Endothelial cell of umbilical vein (primary cell): ENCODE measurements at regions not wholly inside any gene's neighbourhood (a gene's known extent, or its start where the extent isn't known, plus 50 kb on each side); places are given as distances from the start of the nearest gene placed in this dataset.
"Not testable (repeated sequence)": the region's sequence is repeated elsewhere in the genome, so short reads cannot be mapped to it uniquely, and the experiment has no call there.

ENCODE experiments used
- BruUV-seq: library from RNA; stranded (reverse); fragments of 400-500 nt; replicated peaks from 2 replicates; lab custom pipeline; 2021; lab: Mats Ljungman, UMichigan
- CTCF ChIA-PET: fragments of 300-600, 350-600 bp; sonication (Branson Sonifier 250); formaldehyde crosslinking; loops from one replicate; lab custom pipeline; 2021; ENCODE audit warnings: antibody characterized with exemption, inconsistent platforms; lab: Charles Lee
- POLR2A ChIA-PET: fragments of 300-600, 350-600 bp; sonication (Branson Sonifier 250); formaldehyde crosslinking; loops from one replicate; lab custom pipeline; 2021; ENCODE audit warnings: antibody characterized with exemption, inconsistent platforms; lab: Charles Lee
- DNase-seq: peaks from one replicate; pipeline ENCODE4 v3.0.0-alpha.2; 2011; ENCODE audit warnings: low read depth, low spot score
- FAIRE-seq: peaks from 2 replicates; lab custom pipeline; 2011; peaks lifted over from hg19 to GRCh38; lab: Jason Lieb, UNC
- H2AFZ ChIP-seq: 2 replicates; pipeline ENCODE4 v1.6.0; 2012; ENCODE audit warnings: low read depth, low read length, control low read depth, inconsistent platforms
- H3K27ac ChIP-seq: 2 replicates; pipeline ENCODE4 v1.5.1; 2011; ENCODE audit warnings: low read depth, mild to moderate bottlenecking, control low read depth, low read length, moderate library complexity; ENCODE audit not compliant: insufficient read depth
- H3K27me3 ChIP-seq, 2 experiments: 2 replicates each; pipeline versions ENCODE4 v1.6.0 to v1.6.1; 2011; ENCODE audit warnings: low read length in 2 of 2, mixed read lengths in 1 of 2; ENCODE audit not compliant: control insufficient read depth in 2 of 2, insufficient read depth in 2 of 2
- H3K36me3 ChIP-seq, 2 experiments: 2 replicates in 1 of 2; 3 replicates in 1 of 2; pipeline ENCODE4 v1.5.1; 2011; ENCODE audit warnings: low read length in 2 of 2, mild to moderate bottlenecking in 1 of 2, moderate library complexity in 1 of 2; ENCODE audit not compliant: control insufficient read depth in 2 of 2, insufficient read depth in 2 of 2; ENCODE audit errors: extremely low read depth in 1 of 2
- H3K4me1 ChIP-seq: 3 replicates; pipeline ENCODE4 v1.5.1; 2011; ENCODE audit warnings: mild to moderate bottlenecking, low read length; ENCODE audit not compliant: control insufficient read depth, insufficient read depth; ENCODE audit errors: extremely low read depth
- H3K4me2 ChIP-seq: 2 replicates; pipeline ENCODE4 v1.6.1; 2011; ENCODE audit warnings: low read length, control low read depth, mixed read lengths; ENCODE audit not compliant: insufficient read depth
- H3K4me3 ChIP-seq, 3 experiments: fragments of 200-600 bp in 1 of 3; sonication (generic), shearing (Covaris generic) in 1 of 3; replicated peaks in 1 of 3; 2 replicates each; pipeline ENCODE4 v1.5.1; 2011 to 2016; ENCODE audit warnings: control low read depth in 3 of 3, low read length in 3 of 3, mild to moderate bottlenecking in 2 of 3, inconsistent platforms in 1 of 3, low read depth in 1 of 3, moderate library complexity in 1 of 3; ENCODE audit not compliant: insufficient read depth in 1 of 3
- H3K79me2 ChIP-seq: 2 replicates; pipeline ENCODE4 v1.6.0; 2012; ENCODE audit warnings: low read length, inconsistent platforms; ENCODE audit not compliant: control insufficient read depth, insufficient read depth
- H3K9ac ChIP-seq: replicated peaks from 2 replicates; pipeline ENCODE3; 2011; ENCODE audit warnings: low read length, control low read depth; ENCODE audit not compliant: insufficient read depth; ENCODE audit errors: extremely low read depth
- H3K9me1 ChIP-seq: replicated peaks from 3 replicates; pipeline ENCODE4 v1.6.0; 2011; ENCODE audit warnings: mild to moderate bottlenecking, low read length; ENCODE audit not compliant: control insufficient read depth, insufficient read depth; ENCODE audit errors: extremely low read depth
- H3K9me3 ChIP-seq: replicated peaks from 2 replicates; pipeline ENCODE4 v1.5.1; 2012; ENCODE audit warnings: low read length, inconsistent platforms; ENCODE audit not compliant: control insufficient read depth, insufficient read depth
- H4K20me1 ChIP-seq: replicated peaks from 2 replicates; pipeline ENCODE3; 2011; ENCODE audit warnings: mild to moderate bottlenecking, low read length; ENCODE audit not compliant: control insufficient read depth, insufficient read depth; ENCODE audit errors: extremely low read depth
- EZH2 ChIP-seq: IDR thresholded peaks from 2 replicates; pipeline ENCODE4 v1.6.1; 2012; ENCODE audit warnings: borderline replicate concordance, low read depth, mild to moderate bottlenecking, moderate library complexity, low read length, inconsistent platforms; ENCODE audit not compliant: severe bottlenecking
- FOS ChIP-seq: IDR thresholded peaks from 2 replicates; pipeline ENCODE4 v1.6.1; 2011; ENCODE audit warnings: mild to moderate bottlenecking, low read length, moderate library complexity, borderline replicate concordance; ENCODE audit not compliant: insufficient read depth
- GATA2 ChIP-seq: IDR thresholded peaks from 2 replicates; pipeline ENCODE4 v1.7.0; 2011; ENCODE audit warnings: low read depth, mild to moderate bottlenecking, moderate library complexity, mixed read lengths, low read length; ENCODE audit not compliant: insufficient read length, insufficient read depth
- JUN ChIP-seq: IDR thresholded peaks from 2 replicates; pipeline ENCODE4 v1.6.1; 2011; ENCODE audit warnings: borderline replicate concordance, low read depth; ENCODE audit not compliant: insufficient read length, insufficient read depth
- MYC ChIP-seq: IDR thresholded peaks from one replicate; pipeline ENCODE4 v1.6.1; 2011; ENCODE audit warnings: mild to moderate bottlenecking, low read depth, low read length
- POLR2A ChIP-seq: IDR thresholded peaks from 2 replicates; pipeline ENCODE4 v1.6.1; 2012; ENCODE audit warnings: low read depth, mild to moderate bottlenecking, control low read depth, low read length
- POLR2AphosphoS5 ChIP-seq: IDR thresholded peaks from 2 replicates; pipeline ENCODE4 v1.6.1; 2012; ENCODE audit warnings: low read depth, mild to moderate bottlenecking, control low read depth, low read length, moderate library complexity; ENCODE audit not compliant: insufficient read depth
- dilution Hi-C: fragments of 300-500 bp; cut with MboI; formaldehyde crosslinking; loops from one replicate; pipeline ENCODE4 v1.15.0; 2019; ENCODE audit warnings: low sequenced_read_pairs; ENCODE audit not compliant: extremely low pct_ligation_motif_present
- intact Hi-C: fragments of 100-400 bp; cut with micrococcal nuclease; formaldehyde crosslinking; loops from one replicate; pipeline ENCODE4 v1.10.0; 2022
- TF ChIP-seq, protein P1 (sequence below), 2 donors: IDR thresholded peaks; 1 replicate in 1 of 2; 2 replicates in 1 of 2; pipeline ENCODE4 v1.5.1; 2011; ENCODE audit warnings: low read length in 2 of 2, mild to moderate bottlenecking in 2 of 2, moderate library complexity in 2 of 2, control low read depth in 1 of 2, inconsistent platforms in 1 of 2, low read depth in 1 of 2; ENCODE audit not compliant: insufficient read depth in 1 of 2; ENCODE audit errors: extremely low read depth in 1 of 2
- TF ChIP-seq, protein P2 (sequence below): IDR thresholded peaks from 2 replicates; pipeline ENCODE4 v1.6.1; 2011; ENCODE audit not compliant: insufficient read depth, insufficient read length

DNA sequence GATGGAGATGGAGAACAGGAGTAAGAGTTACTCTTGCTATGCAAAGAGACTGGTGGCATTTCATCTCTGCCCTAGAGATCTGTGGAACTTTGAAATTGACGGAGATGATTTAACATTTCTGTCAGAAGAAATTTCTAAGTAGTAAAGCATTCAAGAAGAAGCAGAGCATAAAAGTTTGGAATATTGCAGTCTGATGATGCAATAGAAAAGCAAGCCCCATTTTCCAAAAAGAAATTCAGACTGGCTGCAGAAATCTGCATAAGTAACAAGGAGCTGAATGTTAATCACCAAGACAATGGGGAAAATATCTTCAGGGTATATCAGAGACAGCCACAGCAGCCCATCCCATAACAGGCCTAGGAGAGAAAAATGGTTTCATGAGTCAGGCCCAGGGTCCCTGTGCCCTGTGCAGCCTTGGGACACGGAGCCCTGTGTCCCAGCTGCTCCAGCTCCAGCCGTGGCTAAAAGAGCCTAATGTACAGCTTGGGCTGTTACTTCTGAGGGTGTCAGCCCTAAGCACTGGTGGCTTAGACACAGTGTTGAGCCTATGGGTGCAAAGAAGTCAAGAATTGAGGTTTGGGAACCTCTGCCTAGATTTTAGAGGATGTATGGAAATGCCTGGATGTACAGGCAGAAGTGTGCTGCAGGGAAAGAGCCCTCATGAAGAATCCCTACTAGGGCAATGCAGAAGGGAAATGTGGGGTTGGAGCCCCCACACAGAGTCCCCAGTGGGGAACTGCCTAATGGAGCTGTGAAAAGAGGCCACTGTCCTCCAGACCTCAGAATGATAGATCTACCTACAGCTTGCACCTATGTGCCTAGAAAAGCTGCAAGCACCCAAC lies 616.6 kb downstream of the SLC16A7 start:
- TF ChIP-seq GATA2 = no peak
- TF ChIP-seq, protein P1, sequence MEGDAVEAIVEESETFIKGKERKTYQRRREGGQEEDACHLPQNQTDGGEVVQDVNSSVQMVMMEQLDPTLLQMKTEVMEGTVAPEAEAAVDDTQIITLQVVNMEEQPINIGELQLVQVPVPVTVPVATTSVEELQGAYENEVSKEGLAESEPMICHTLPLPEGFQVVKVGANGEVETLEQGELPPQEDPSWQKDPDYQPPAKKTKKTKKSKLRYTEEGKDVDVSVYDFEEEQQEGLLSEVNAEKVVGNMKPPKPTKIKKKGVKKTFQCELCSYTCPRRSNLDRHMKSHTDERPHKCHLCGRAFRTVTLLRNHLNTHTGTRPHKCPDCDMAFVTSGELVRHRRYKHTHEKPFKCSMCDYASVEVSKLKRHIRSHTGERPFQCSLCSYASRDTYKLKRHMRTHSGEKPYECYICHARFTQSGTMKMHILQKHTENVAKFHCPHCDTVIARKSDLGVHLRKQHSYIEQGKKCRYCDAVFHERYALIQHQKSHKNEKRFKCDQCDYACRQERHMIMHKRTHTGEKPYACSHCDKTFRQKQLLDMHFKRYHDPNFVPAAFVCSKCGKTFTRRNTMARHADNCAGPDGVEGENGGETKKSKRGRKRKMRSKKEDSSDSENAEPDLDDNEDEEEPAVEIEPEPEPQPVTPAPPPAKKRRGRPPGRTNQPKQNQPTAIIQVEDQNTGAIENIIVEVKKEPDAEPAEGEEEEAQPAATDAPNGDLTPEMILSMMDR (IDR thresholded peaks at IDR 0.05; ENCODE audit: extremely low read depth in 1 of 2, insufficient read depth in 1 of 2, low read depth in 1 of 2, low read length in 2 of 2) = no peak
- no peak for TF ChIP-seq FOS
- TF ChIP-seq MYC = no peak
- no peak for TF ChIP-seq POLR2A
- no peak for TF ChIP-seq JUN
- no peak for TF ChIP-seq POLR2AphosphoS5
- TF ChIP-seq, protein P2, sequence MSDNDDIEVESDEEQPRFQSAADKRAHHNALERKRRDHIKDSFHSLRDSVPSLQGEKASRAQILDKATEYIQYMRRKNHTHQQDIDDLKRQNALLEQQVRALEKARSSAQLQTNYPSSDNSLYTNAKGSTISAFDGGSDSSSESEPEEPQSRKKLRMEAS = no peak
- TF ChIP-seq EZH2 = no peak
- POLR2A ChIA-PET = no interaction called here
- H3K27ac ChIP-seq = no peak overlapping the region
- no peaks in the 10 kb centered on the region for H3K9me3 ChIP-seq
- no peak overlapping the region for H3K4me2 ChIP-seq
- H4K20me1 ChIP-seq = no peaks in the 10 kb centered on the region
- no peak overlapping the region for H3K9ac ChIP-seq
- DNase-seq (no peak), FAIRE-seq (no peak)
- dilution Hi-C loops = no loop called here
- no peaks in the 10 kb centered on the region for H3K79me2 ChIP-seq
- intact Hi-C loops = no loop called here
- no TSS peak for BruUV-seq
- CTCF ChIA-PET = no interaction called here
- H3K36me3 ChIP-seq = no peaks in the 10 kb centered on the region
- H3K27me3 ChIP-seq = no peaks in the 10 kb centered on the region
- H2AFZ ChIP-seq = no peak overlapping the region
- H3K4me1 ChIP-seq = no peaks in the 10 kb centered on the region
- no peak overlapping the region for H3K4me3 ChIP-seq
- no peaks in the 10 kb centered on the region for H3K9me1 ChIP-seq

DNA sequence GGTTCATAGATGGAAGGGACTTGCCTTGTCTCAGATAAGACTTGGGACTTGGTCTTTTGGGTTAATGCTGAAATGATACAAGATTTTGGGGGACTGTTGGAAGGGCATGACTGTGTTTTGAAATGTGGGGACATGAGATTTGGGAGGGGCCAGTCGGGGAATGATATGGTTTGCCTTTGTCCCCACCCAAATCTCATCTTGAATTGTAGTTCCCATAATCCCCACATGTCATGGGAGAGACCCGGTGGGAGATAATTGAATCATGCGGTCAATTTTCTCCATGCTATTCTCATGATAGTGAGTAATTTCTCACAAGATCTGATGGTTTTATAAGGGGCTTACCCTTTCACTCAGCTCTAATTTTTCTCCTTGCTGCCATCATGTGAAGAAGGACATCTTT lies 617.4 kb downstream of the SLC16A7 start:
- BruUV-seq, H3K4me1 ChIP-seq, H3K36me3 ChIP-seq, H4K20me1 ChIP-seq, dilution Hi-C loops, DNase-seq, CTCF ChIA-PET, H3K4me2 ChIP-seq, intact Hi-C loops, H3K9me1 ChIP-seq, H3K27me3 ChIP-seq, H2AFZ ChIP-seq, H3K27ac ChIP-seq, H3K9me3 ChIP-seq, H3K79me2 ChIP-seq, POLR2A ChIA-PET, FAIRE-seq, H3K4me3 ChIP-seq, H3K9ac ChIP-seq: not testable (repeated sequence)
